GM19351 (cell line): ENCODE measurements at regions not wholly inside any gene's neighbourhood (a gene's known extent, or its start where the extent isn't known, plus 50 kb on each side); places are given as distances from the start of the nearest gene placed in this dataset.
"Not testable (repeated sequence)": the region's sequence is repeated elsewhere in the genome, so short reads cannot be mapped to it uniquely, and the experiment has no call there.

Source experiments
- ATAC-seq: cut with Tn5 transposase; IDR thresholded peaks from one replicate; pipeline ENCODE4 v1.9.1; 2021; ENCODE audit warnings: mild to moderate bottlenecking, moderate library complexity; ENCODE audit not compliant: unreplicated experiment

GRCh38 chr17:13862346-13862745 is 207.0 kb upstream of the COX10 start:
- no peak for ATAC-seq

DNA sequence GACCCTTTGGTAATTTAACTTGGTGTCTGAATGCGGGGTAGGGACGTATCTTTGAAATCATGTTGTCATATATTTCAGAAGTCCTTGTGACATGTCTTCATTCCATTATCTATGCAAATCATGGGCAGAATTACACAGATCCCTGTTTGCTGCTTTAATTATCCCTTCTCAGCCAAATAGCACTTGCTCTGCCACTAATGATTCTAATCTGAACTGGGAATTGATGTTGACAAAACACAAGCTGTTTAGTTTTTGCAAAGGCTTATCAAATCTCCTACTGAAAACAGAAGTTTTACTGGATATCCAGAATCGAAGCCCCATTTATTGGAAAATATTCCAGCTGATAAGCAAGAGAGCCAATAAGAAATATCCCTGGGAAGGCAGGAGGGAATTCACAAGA is 205.9 kb upstream of the COX10 start:
- no peak for ATAC-seq

GRCh38 chr17:13864521-13864920 is 204.8 kb upstream of the COX10 start:
- no peak for ATAC-seq

DNA sequence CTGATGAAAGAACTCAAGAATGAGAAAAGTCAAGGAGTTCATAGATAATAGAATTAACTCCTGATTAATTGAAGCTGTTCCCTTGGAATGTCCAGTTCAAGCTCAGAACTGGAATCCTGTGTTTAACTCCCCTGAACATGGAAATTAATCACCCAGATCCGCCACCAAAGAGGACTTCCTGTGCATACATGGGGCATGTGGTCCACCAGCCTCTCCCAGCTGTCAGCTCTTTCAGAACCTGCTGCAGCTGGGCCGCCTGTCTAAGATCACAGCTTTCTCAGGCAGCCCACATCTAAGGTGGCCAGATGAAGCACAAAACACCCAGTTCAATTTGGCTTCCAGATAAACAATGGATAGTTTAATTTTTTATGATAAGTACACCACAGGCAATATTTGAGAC is 203.7 kb upstream of the COX10 start:
- no peak for ATAC-seq

DNA sequence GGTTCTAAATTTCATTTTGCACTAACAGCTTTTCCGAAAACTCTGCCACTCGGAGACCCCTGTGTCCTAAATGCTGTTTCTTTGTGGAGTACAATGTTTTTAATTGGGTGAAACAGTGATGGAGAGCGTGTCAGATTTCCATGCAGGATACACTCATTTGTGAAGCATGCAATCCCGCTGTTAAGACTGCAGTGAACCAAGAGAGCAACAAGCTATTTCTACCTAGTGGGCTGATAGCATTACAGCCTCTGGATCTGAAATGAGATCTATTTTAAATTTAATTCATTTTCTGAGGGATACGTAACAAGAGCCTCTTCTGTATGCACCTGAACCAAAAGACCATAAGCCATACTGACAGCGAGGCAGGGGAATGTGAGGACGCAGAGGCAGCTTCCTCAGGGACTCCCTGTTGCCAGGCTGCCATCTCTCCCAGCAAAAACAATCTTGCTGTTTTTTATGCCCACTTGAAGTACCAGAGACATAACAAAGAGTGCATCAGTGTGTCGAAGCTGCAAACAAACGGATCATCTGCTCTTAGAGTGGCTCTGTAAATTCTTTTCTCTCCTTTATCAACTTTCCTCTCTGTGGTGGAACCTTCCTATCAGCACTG is 199.9 kb upstream of the COX10 start:
- ATAC-seq = no peak

DNA sequence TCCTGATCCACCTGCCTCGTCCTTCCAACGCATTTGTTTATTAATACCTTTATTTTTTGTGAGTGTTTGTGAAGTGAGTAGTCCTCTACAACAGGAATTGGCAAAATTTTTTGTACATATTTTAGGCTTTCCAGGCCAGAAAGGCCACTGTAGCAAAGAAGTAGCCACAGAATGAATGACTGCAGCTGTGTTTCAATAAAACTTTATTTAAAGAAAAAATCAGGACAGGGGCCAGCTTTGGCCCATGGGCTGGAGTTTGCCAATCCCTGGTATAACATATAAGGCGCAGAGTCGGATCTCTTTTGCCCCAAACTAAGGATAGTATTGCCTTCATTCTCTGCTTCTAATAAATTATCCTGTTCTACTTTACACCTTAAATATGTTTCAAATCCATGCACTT is 198.0 kb upstream of the COX10 start:
- ATAC-seq = no peak

GRCh38 chr17:13874134-13874533 is 195.2 kb upstream of the COX10 start:
- ATAC-seq = no peak

GRCh38 chr17:13874817-13875216 is 194.5 kb upstream of the COX10 start:
- no peak for ATAC-seq

GRCh38 chr17:13879961-13880466 is 189.3 kb upstream of the COX10 start:
- ATAC-seq = no peak

DNA sequence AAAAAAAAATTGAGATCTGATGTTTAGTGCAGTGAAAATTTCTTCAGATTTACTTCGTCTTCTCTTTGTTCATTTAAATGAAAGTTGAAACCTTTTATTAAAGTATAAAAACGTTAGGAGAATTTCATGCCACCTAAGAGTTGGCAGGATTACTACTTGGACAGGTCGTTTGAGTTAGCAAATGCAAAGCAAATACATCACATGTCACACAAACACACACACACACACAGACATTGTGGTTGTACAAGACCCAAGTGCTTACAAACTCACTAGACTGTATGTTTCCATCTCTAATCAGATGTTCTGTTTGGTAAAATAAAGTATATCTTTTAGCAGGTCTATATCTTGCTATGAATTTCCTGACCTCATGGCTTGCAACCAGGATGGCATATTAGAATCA is 185.6 kb upstream of the COX10 start:
- no peak for ATAC-seq

GRCh38 chr17:13884347-13884746 is 185.0 kb upstream of the COX10 start:
- ATAC-seq = no peak

DNA sequence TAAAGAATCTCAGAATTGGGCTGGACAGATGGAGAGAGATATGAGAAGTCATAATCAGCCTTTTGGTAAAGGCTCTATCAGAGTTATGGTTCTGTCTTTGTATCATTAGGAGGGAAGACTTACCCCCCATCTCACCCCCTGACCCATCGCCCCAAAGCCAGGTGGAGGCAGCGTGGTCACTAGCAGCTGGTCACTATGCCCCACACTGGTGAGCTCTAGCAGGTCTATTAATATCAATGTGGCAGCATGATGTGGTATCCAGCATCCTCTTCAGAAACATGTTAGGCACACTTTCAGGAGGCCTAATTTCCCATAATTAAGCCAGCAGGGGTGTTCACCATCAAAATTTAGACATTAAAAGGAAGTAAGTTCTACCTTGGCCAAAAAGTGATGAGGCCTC is 183.8 kb upstream of the COX10 start:
- no peak for ATAC-seq

DNA sequence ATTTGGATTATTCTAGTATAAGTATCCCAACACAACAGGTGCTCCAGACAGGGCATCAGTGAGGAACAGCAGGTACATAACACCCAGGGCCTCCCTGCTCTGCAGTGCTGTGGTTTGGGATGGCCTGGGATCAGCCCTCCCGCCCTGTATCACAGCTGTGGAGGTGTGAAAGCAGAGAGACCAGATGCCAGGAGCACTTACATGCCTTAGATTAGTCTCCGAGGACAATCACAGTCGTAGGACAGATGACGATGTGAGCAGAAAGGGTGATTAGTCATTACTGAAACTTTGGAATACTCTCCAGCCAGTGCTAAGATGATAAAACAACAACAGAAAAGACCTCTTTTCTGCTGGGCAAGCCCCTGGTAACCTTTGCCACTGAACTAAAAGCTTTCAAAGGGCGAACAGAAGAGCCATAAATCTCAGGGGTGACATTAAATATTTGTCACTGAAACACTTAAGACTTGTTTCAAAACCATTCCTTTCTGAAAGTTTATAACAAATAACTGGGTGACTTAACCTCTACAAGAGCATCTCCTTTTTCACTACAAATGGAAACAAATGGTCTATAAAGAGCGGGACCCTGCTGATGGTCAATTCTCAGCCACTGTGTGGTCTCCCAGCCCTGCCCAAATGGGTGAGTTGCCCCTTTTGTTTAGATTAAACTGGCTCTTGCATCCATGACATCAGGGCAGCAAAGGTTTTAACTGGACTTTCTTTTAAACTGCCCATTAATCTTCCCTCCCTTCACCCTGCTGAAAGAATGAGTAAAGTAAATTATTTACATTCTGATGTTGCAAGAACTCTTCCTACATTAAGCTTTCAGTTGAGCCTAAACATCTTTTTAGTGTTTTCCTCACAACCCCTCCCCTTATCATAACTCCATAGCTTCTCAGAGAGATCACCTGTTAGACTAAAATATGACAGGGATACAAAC is 183.1 kb upstream of the COX10 start:
- no peak for ATAC-seq

- no peak for ATAC-seq
Observed at GRCh38 chr17:13888056-13888609, 181.2 kb upstream of the COX10 start.

DNA sequence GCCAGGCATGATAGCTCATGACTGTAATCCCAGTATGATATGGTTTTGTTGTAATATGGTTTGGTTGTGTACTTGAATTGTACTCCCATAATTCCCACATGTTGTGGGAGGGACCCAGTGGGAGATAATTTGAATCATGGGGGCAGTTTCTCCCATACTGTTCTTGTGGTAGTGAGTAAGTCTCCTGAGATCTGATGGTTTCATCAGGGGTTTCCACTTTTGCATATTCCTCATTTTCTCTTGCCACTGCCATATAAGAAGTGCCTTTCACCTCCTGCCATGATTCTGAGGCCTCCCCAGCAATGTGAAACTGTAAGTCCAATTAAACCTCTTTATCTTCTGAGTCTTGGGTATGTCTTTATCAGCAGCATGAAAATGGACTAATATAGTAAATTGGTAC is 160.3 kb upstream of the COX10 start:
- ATAC-seq = not testable (repeated sequence)

GRCh38 chr17:13909901-13910519 is 159.3 kb upstream of the COX10 start:
- ATAC-seq = no peak

- ATAC-seq = no peak
Observed at GRCh38 chr17:13917634-13918033, 151.7 kb upstream of the COX10 start.

DNA sequence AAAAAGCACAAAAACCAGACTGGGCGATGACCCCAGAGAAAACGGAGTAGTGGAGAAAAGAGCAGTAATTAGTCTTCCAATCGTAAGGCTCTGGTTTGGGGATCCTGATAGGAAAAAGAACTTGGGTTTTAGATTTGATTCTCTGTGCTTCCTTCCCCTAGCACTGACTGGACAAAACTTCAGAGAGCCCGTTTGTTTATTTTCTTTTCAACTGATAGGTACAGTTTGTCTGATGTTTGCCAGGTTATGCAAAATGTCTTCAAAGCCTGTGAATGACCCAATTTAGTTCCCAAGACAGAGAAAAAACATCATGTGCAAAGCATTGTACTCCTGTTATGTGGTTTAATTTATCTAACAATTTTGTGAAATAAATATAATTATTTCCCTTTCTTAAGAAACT is 151.1 kb upstream of the COX10 start:
- no peak for ATAC-seq

- no peak for ATAC-seq
Observed at GRCh38 chr17:13919818-13920217, 149.5 kb upstream of the COX10 start.

GRCh38 chr17:13920413-13920812 is 148.9 kb upstream of the COX10 start:
- ATAC-seq = no peak
